HEK293 (cell line): ENCODE measurements at regions not wholly inside any gene's neighbourhood (a gene's known extent, or its start where the extent isn't known, plus 50 kb on each side); places are given as distances from the start of the nearest gene placed in this dataset.

Experiments
- CTCF ChIA-PET: fragments of 350-600 bp; formaldehyde crosslinking; extraction: SDS; loops from one replicate; lab custom pipeline; 2021; ENCODE audit warnings: antibody characterized with exemption; lab: Yijun Ruan, JAX
- POLR2A ChIA-PET: fragments of 300-600 bp; formaldehyde crosslinking; extraction: SDS; loops from one replicate; lab custom pipeline; 2020; ENCODE audit warnings: antibody characterized with exemption, inconsistent platforms; lab: Yijun Ruan, JAX
- H3K27ac ChIP-seq: fragments of 200-500 bp; sonication (Bioruptor generic); 2 replicates; pipeline ENCODE4 v1.5.1; 2014; ENCODE audit warnings: low read depth, low read length, control low read depth, inconsistent platforms; ENCODE audit errors: extremely low read depth
- H3K36me3 ChIP-seq, 2 experiments: fragments of 200-500 bp in 1 of 2; sonication (Bioruptor generic) in 1 of 2; 1 replicate in 1 of 2; 2 replicates in 1 of 2; pipeline ENCODE4 v1.5.1; 2014 to 2017; ENCODE audit warnings: inconsistent platforms in 2 of 2, low read length in 2 of 2; ENCODE audit not compliant: control insufficient read depth in 2 of 2, insufficient read depth in 1 of 2
- H3K4me1 ChIP-seq: fragments of 200-500 bp; sonication (Bioruptor generic); 2 replicates; pipeline ENCODE4 v1.5.1; 2014; ENCODE audit warnings: mild to moderate bottlenecking, low read length, inconsistent platforms; ENCODE audit not compliant: control insufficient read depth, insufficient read depth
- H3K4me3 ChIP-seq: 2 replicates; pipeline ENCODE4 v1.5.1; 2011; ENCODE audit warnings: low read depth, mild to moderate bottlenecking, control low read depth, low read length, moderate library complexity
- H3K9me3 ChIP-seq: fragments of 200-500 bp; sonication (Bioruptor generic); 2 replicates; pipeline ENCODE4 v1.5.1; 2014; ENCODE audit warnings: low read depth, low read length, inconsistent platforms; ENCODE audit not compliant: control insufficient read depth, insufficient read depth
- KLF10 ChIP-seq: fragments of 450-650 bp; IDR thresholded peaks from 2 replicates; pipeline ENCODE4 v1.5.1; 2018; ENCODE audit warnings: missing biosample characterization, mild to moderate bottlenecking, missing genetic modification characterization
- MYNN ChIP-seq: fragments of 450-650 bp; formaldehyde crosslinking; IDR thresholded peaks from 2 replicates; pipeline ENCODE4 v1.5.1; 2016; ENCODE audit warnings: missing biosample characterization, missing genetic modification characterization, borderline replicate concordance
- MZF1 ChIP-seq: fragments of 450-650 bp; formaldehyde crosslinking; IDR thresholded peaks from 2 replicates; pipeline ENCODE4 v1.5.1; 2017; ENCODE audit warnings: missing biosample characterization, missing genetic modification characterization, borderline replicate concordance
- SETDB1 ChIP-seq: IDR thresholded peaks from one replicate; pipeline ENCODE4 v1.6.1; 2017; ENCODE audit warnings: mild to moderate bottlenecking, low read length, moderate library complexity, mixed read lengths; ENCODE audit not compliant: insufficient read length
- ZNF175 ChIP-seq: fragments of 450-650 bp; formaldehyde crosslinking; IDR thresholded peaks from 2 replicates; pipeline ENCODE4 v1.5.1; 2016; ENCODE audit warnings: missing biosample characterization, missing genetic modification characterization
- ZNF19 ChIP-seq: fragments of 450-650 bp; formaldehyde crosslinking; IDR thresholded peaks from 2 replicates; pipeline ENCODE4; 2016; ENCODE audit warnings: missing biosample characterization, missing genetic modification characterization, low read depth
- ZNF221 ChIP-seq: fragments of 450-650 bp; formaldehyde crosslinking; IDR thresholded peaks from 2 replicates; pipeline ENCODE4 v1.5.1; 2017; ENCODE audit warnings: missing biosample characterization, missing genetic modification characterization, borderline replicate concordance
- ZNF223 ChIP-seq: fragments of 450-650 bp; formaldehyde crosslinking; IDR thresholded peaks from 2 replicates; pipeline ENCODE4 v1.5.1; 2016; ENCODE audit warnings: missing biosample characterization, missing genetic modification characterization
- ZNF274 ChIP-seq, 2 experiments: fragments of 200-500 bp in 1 of 2; fragments of 450-650 bp in 1 of 2; sonication (Bioruptor generic) in 1 of 2; formaldehyde crosslinking in 1 of 2; IDR thresholded peaks; 2 replicates each; pipeline versions ENCODE4 v1.5.1 to v1.6.1; 2014 to 2016; ENCODE audit warnings: borderline replicate concordance in 1 of 2, inconsistent platforms in 1 of 2, low read length in 1 of 2, missing biosample characterization in 1 of 2, missing genetic modification characterization in 1 of 2
- ZNF292 ChIP-seq: fragments of 450-650 bp; formaldehyde crosslinking; IDR thresholded peaks from 2 replicates; pipeline ENCODE4 v1.5.1; 2016; ENCODE audit warnings: low read depth, missing biosample characterization, missing genetic modification characterization, borderline replicate concordance
- ZNF302 ChIP-seq: fragments of 450-650 bp; formaldehyde crosslinking; IDR thresholded peaks from 2 replicates; pipeline ENCODE4 v1.5.1; 2016; ENCODE audit warnings: missing biosample characterization, missing genetic modification characterization, low read depth
- ZNF341 ChIP-seq: fragments of 450-650 bp; formaldehyde crosslinking; IDR thresholded peaks from 2 replicates; pipeline ENCODE4; 2016; ENCODE audit warnings: low read depth, missing biosample characterization, missing genetic modification characterization
- ZNF350 ChIP-seq: fragments of 450-650 bp; formaldehyde crosslinking; IDR thresholded peaks from 2 replicates; pipeline ENCODE4 v1.5.0; 2017; ENCODE audit warnings: missing biosample characterization, mild to moderate bottlenecking, missing genetic modification characterization
- ZNF660 ChIP-seq: fragments of 450-650 bp; IDR thresholded peaks from 2 replicates; pipeline ENCODE4 v1.5.1; 2018; ENCODE audit warnings: missing biosample characterization, mild to moderate bottlenecking, missing genetic modification characterization
- ZNF677 ChIP-seq: fragments of 450-650 bp; IDR thresholded peaks from 2 replicates; pipeline ENCODE4 v1.5.0; 2018; ENCODE audit warnings: missing biosample characterization, mild to moderate bottlenecking, missing genetic modification characterization, moderate library complexity
- ZNF704 ChIP-seq: fragments of 450-650 bp; formaldehyde crosslinking; IDR thresholded peaks from 2 replicates; pipeline ENCODE4 v1.5.1; 2016; ENCODE audit warnings: missing biosample characterization, missing genetic modification characterization
- ZNF707 ChIP-seq: fragments of 450-650 bp; formaldehyde crosslinking; IDR thresholded peaks from 2 replicates; pipeline ENCODE4 v1.5.1; 2016; ENCODE audit warnings: missing biosample characterization, missing genetic modification characterization
- ZNF791 ChIP-seq: fragments of 450-650 bp; formaldehyde crosslinking; IDR thresholded peaks from 2 replicates; pipeline ENCODE4 v1.5.1; 2016; ENCODE audit warnings: missing biosample characterization, missing genetic modification characterization
- TF ChIP-seq, protein P1 (sequence below): sonication (generic); formaldehyde crosslinking; IDR thresholded peaks from 2 replicates; pipeline ENCODE4 v1.8.1; 2022; ENCODE audit warnings: mild to moderate bottlenecking, moderate library complexity, missing genetic modification reagents
- TF ChIP-seq, protein P2 (sequence below): fragments of 450-650 bp; formaldehyde crosslinking; IDR thresholded peaks from 2 replicates; pipeline ENCODE4 v1.5.1; 2017; ENCODE audit warnings: missing biosample characterization, missing genetic modification characterization

DNA sequence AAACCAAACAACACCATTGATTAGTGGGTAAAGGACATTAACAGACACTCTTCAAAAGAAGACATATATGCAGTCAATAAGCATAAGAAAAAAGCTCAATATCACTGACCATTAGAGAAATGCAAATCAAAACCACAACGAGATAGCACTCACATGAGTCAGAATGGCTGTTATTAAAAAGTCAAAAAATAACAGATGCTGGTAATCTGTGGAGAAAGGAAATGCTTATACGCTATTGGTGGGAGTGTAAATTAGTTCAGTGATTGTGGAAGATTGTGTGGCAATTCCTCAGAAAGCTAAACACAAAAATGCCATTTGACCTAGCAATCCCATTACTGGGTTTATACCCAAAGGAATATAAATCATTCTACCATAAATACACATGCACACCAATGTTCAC is 182.6 kb downstream of the TRPC6 start:
- no peaks in the 10 kb centered on the region for H3K4me1 ChIP-seq
- no peak overlapping the region for H3K4me3 ChIP-seq
- POLR2A ChIA-PET, result no interaction called here
- no peak for TF ChIP-seq ZNF707 (tag by site-specific recombination)
- no peak for TF ChIP-seq ZNF175 (tag by site-specific recombination)
- TF ChIP-seq ZNF704 (tag by site-specific recombination), result no peak
- no peak for TF ChIP-seq ZNF660
- TF ChIP-seq ZNF223 (tag by site-specific recombination), result no peak
- TF ChIP-seq ZNF221 (tag by site-specific recombination), result no peak
- no peak for TF ChIP-seq ZNF302 (tag by site-specific recombination)
- no peak for TF ChIP-seq ZNF791 (tag by site-specific recombination)
- no peak for TF ChIP-seq SETDB1
- no peak overlapping the region for H3K27ac ChIP-seq
- H3K36me3 ChIP-seq, result no peaks in the 10 kb centered on the region
- CTCF ChIA-PET, result no interaction called here
- no peaks in the 10 kb centered on the region for H3K9me3 ChIP-seq

DNA sequence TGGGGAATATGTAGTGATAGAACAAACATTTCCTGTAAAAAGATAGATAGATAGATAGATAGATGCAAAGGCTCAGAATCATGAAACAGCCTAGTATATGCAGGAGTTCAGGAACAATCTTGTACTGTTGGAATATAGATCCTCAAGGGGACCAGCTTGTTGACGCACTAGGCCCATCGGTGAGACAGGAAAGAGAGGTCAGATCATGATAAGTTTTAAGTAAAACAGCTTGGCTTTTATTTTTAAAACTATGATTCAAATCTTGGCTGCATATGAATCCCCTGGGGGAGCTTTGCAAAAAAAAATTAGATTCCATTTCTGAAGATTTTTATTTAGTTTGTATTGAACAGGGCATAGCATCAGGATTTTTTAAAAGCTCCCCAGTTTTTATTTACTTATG is 185.8 kb downstream of the TRPC6 start:
- Histone ChIP-seq H3K4me3 (no peak overlapping the region), H3K27ac (no peak overlapping the region), H3K9me3 (no peaks in the 10 kb centered on the region), H3K36me3 (no peaks in the 10 kb centered on the region)
- ChIA-PET CTCF (no interaction called here), POLR2A (interaction anchor here (0.5 kb wide), 1 partner anchor 40 kb away, joined by 3 read pairs; no protein-coding TSS in a partner anchor)
- TF ChIP-seq MYNN, result no peak
- TF ChIP-seq, protein P1, sequence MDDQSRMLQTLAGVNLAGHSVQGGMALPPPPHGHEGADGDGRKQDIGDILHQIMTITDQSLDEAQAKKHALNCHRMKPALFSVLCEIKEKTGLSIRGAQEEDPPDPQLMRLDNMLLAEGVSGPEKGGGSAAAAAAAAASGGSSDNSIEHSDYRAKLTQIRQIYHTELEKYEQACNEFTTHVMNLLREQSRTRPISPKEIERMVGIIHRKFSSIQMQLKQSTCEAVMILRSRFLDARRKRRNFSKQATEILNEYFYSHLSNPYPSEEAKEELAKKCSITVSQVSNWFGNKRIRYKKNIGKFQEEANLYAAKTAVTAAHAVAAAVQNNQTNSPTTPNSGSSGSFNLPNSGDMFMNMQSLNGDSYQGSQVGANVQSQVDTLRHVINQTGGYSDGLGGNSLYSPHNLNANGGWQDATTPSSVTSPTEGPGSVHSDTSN (CRISPR knock-in tag), result no peak
- TF ChIP-seq ZNF292 (tag by site-specific recombination), result no peak
- no peak for TF ChIP-seq ZNF677
- no peak for TF ChIP-seq KLF10 (tag by site-specific recombination)
- TF ChIP-seq ZNF350, result no peak
- TF ChIP-seq, protein P2, sequence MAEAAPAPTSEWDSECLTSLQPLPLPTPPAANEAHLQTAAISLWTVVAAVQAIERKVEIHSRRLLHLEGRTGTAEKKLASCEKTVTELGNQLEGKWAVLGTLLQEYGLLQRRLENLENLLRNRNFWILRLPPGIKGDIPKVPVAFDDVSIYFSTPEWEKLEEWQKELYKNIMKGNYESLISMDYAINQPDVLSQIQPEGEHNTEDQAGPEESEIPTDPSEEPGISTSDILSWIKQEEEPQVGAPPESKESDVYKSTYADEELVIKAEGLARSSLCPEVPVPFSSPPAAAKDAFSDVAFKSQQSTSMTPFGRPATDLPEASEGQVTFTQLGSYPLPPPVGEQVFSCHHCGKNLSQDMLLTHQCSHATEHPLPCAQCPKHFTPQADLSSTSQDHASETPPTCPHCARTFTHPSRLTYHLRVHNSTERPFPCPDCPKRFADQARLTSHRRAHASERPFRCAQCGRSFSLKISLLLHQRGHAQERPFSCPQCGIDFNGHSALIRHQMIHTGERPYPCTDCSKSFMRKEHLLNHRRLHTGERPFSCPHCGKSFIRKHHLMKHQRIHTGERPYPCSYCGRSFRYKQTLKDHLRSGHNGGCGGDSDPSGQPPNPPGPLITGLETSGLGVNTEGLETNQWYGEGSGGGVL (tag by site-specific recombination), result no peak
- TF ChIP-seq ZNF19 (tag by site-specific recombination), result no peak
- no peak for TF ChIP-seq ZNF175 (tag by site-specific recombination)
- TF ChIP-seq ZNF274 (IDR thresholded peaks at IDR 0.05; ENCODE audit: low read length), result no peak
- no peak for TF ChIP-seq ZNF274 (tag by site-specific recombination; IDR thresholded peaks at IDR 0.05; ENCODE audit: borderline replicate concordance)
- no peak for TF ChIP-seq MZF1 (tag by site-specific recombination)
- no peak for TF ChIP-seq ZNF341 (tag by site-specific recombination)
- TF ChIP-seq, all 188 proteins: peak for 0
- no peaks in the 10 kb centered on the region for H3K4me1 ChIP-seq
